Neural crest cell (in vitro differentiated cells): ENCODE measurements at regions not wholly inside any gene's neighbourhood (a gene's known extent, or its start where the extent isn't known, plus 50 kb on each side); places are given as distances from the start of the nearest gene placed in this dataset.

Experiments
- DNase-seq: peaks from one replicate; pipeline ENCODE4 v3.0.0; 2021; ENCODE audit warnings: low read depth, mixed read lengths, low spot score
- H3K27ac Mint-ChIP-seq: one replicate; pipeline ENCODE4 v1.8.0; 2021; ENCODE audit warnings: mild to moderate bottlenecking, mixed read lengths; ENCODE audit not compliant: unreplicated experiment
- H3K27me3 Mint-ChIP-seq: 2 replicates; pipeline ENCODE4 v1.8.0; 2021; ENCODE audit warnings: low read depth, mild to moderate bottlenecking, mixed read lengths
- H3K36me3 Mint-ChIP-seq: 2 replicates; pipeline ENCODE4 v1.8.0; 2021; ENCODE audit warnings: low read depth, mild to moderate bottlenecking, mixed read lengths
- H3K4me1 Mint-ChIP-seq: 2 replicates; pipeline ENCODE4 v1.8.0; 2021; ENCODE audit warnings: mixed read lengths
- H3K4me3 Mint-ChIP-seq: one replicate; pipeline ENCODE4 v1.8.0; 2021; ENCODE audit warnings: mild to moderate bottlenecking, mixed read lengths
- H3K9me3 Mint-ChIP-seq: 2 replicates; pipeline ENCODE4 v1.8.0; 2021; ENCODE audit warnings: mixed read lengths
- CTCF ChIP-seq: fragments of 200-600 bp; sonication (generic); conservative IDR thresholded peaks from 2 replicates; pipeline ENCODE4 v1.5.0; 2021; ENCODE audit warnings: antibody characterized with exemption, mild to moderate bottlenecking

GRCh38 chr6:120303527-120303926 is 954.0 kb upstream of the MAN1A1 start:
- no peaks in the 10 kb centered on the region for H3K27me3 Mint-ChIP-seq
- H3K27ac Mint-ChIP-seq, result no peak overlapping the region
- H3K4me1 Mint-ChIP-seq, result no peaks in the 10 kb centered on the region
- TF ChIP-seq CTCF, result no peak
- no peak for DNase-seq
- H3K4me3 Mint-ChIP-seq, result no peak overlapping the region
- no peaks in the 10 kb centered on the region for H3K9me3 Mint-ChIP-seq
- no peaks in the 10 kb centered on the region for H3K36me3 Mint-ChIP-seq

DNA sequence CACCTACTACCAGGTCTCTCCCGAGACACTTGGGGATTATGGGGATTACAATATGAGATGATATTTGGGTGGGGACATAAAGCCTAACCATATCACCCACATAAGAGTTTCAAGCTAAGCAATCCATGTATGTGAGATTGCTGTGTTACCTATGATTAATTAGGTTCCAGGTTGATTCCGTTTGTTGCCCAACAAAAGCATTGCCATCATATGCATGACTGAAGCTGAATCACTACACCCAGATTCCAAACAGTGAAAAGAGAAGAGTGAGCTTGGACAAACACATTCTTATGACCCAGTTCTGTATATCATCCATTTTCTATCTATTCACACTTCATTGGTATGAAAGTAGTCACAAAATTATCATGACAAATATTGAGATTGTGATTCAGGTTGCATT is 952.5 kb upstream of the MAN1A1 start:
- no peaks in the 10 kb centered on the region for H3K27me3 Mint-ChIP-seq
- DNase-seq, result no peak
- H3K36me3 Mint-ChIP-seq, result no peaks in the 10 kb centered on the region
- no peaks in the 10 kb centered on the region for H3K9me3 Mint-ChIP-seq
- H3K4me1 Mint-ChIP-seq, result no peaks in the 10 kb centered on the region
- H3K4me3 Mint-ChIP-seq, result no peak overlapping the region
- TF ChIP-seq CTCF, result no peak
- H3K27ac Mint-ChIP-seq, result no peak overlapping the region

DNA sequence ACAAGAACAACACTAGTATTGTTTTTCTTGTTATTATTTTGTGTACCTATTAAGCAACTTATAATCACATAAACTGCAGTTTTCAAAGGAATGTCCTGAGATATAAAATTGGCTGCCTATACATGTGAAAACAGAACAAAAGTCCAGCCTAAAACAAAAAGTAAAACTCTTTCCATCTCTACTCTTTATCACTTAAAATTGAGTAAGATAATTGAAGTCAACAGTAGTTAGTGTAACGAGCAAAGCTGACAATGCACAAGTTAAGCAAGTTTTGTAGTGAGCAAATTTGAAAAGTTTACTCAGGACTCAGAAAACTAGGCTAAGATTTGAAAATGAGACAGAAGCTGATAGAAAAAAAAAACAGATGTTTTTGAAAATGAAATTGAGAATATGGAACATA is 941.4 kb upstream of the MAN1A1 start:
- TF ChIP-seq CTCF, result no peak
- H3K4me1 Mint-ChIP-seq, result no peaks in the 10 kb centered on the region
- H3K9me3 Mint-ChIP-seq, result peaks cover 8% of the 10 kb centered on the region
- no peak overlapping the region for H3K27ac Mint-ChIP-seq
- no peak overlapping the region for H3K4me3 Mint-ChIP-seq
- H3K27me3 Mint-ChIP-seq, result no peaks in the 10 kb centered on the region
- no peaks in the 10 kb centered on the region for H3K36me3 Mint-ChIP-seq
- no peak for DNase-seq

- no peak for TF ChIP-seq CTCF
- Mint-ChIP-seq H3K4me1 (no peaks in the 10 kb centered on the region), H3K27ac (no peak overlapping the region), H3K4me3 (no peak overlapping the region), H3K27me3 (no peaks in the 10 kb centered on the region), H3K36me3 (no peaks in the 10 kb centered on the region), H3K9me3 (no peaks in the 10 kb centered on the region)
- no peak for DNase-seq
Observed at GRCh38 chr6:120282005-120282404, 932.4 kb upstream of the MAN1A1 start.

GRCh38 chr6:120279466-120280167 is 930.1 kb upstream of the MAN1A1 start:
- no peak for TF ChIP-seq CTCF
- no peaks in the 10 kb centered on the region for H3K27me3 Mint-ChIP-seq
- no peak overlapping the region for H3K27ac Mint-ChIP-seq
- DNase-seq, result no peak
- H3K4me3 Mint-ChIP-seq, result no peak overlapping the region
- H3K36me3 Mint-ChIP-seq, result no peaks in the 10 kb centered on the region
- H3K9me3 Mint-ChIP-seq, result no peaks in the 10 kb centered on the region
- H3K4me1 Mint-ChIP-seq, result no peaks in the 10 kb centered on the region
